Keratinocyte (primary cell): ENCODE measurements at regions not wholly inside any gene's neighbourhood (a gene's known extent, or its start where the extent isn't known, plus 50 kb on each side); places are given as distances from the start of the nearest gene placed in this dataset.

Experiments used
- DNase-seq: peaks from one replicate; pipeline ENCODE4 v3.0.0-alpha.2; 2011; ENCODE audit warnings: low read depth, missing footprints, low spot score
- FAIRE-seq: peaks from 2 replicates; lab custom pipeline; 2011; peaks lifted over from hg19 to GRCh38; lab: Jason Lieb, UNC
- H2AFZ ChIP-seq: 2 replicates; pipeline ENCODE4 v1.6.0; 2012; ENCODE audit warnings: low read length, control low read depth, inconsistent platforms; ENCODE audit not compliant: control insufficient read depth
- H3K27ac ChIP-seq: 2 replicates; pipeline ENCODE4 v1.5.1; 2011; ENCODE audit warnings: low read length; ENCODE audit not compliant: control insufficient read depth, insufficient read depth
- H3K27me3 ChIP-seq: 3 replicates; pipeline ENCODE4 v1.6.0; 2011; ENCODE audit warnings: low read length; ENCODE audit not compliant: control insufficient read depth, insufficient read depth; ENCODE audit errors: extremely low read depth
- H3K36me3 ChIP-seq, 2 experiments: 2 replicates in 1 of 2; 3 replicates in 1 of 2; pipeline ENCODE4 v1.5.1; 2011; ENCODE audit warnings: low read length in 2 of 2, mild to moderate bottlenecking in 1 of 2; ENCODE audit not compliant: control insufficient read depth in 2 of 2, insufficient read depth in 2 of 2; ENCODE audit errors: extremely low read depth in 1 of 2
- H3K4me1 ChIP-seq: 3 replicates; pipeline ENCODE4 v1.5.1; 2011; ENCODE audit warnings: low read length; ENCODE audit not compliant: control insufficient read depth, insufficient read depth; ENCODE audit errors: extremely low read depth
- H3K4me2 ChIP-seq: 3 replicates; pipeline ENCODE4 v1.6.0; 2011; ENCODE audit warnings: low read depth, low read length; ENCODE audit not compliant: control insufficient read depth, insufficient read depth; ENCODE audit errors: extremely low read depth
- H3K4me3 ChIP-seq, 3 experiments: fragments of 200-600 bp in 1 of 3; sonication (generic) in 1 of 3; 2 replicates in 2 of 3; 3 replicates in 1 of 3; pipeline ENCODE4 v1.5.1; 2011 to 2016; ENCODE audit warnings: low read length in 3 of 3, mild to moderate bottlenecking in 3 of 3, control low read depth in 2 of 3, inconsistent platforms in 1 of 3, low read depth in 1 of 3, mixed read lengths in 1 of 3, mixed run types in 1 of 3, moderate library complexity in 1 of 3; ENCODE audit not compliant: control insufficient read depth in 2 of 3, insufficient read depth in 2 of 3; ENCODE audit errors: extremely low read depth in 1 of 3
- H3K79me2 ChIP-seq: 2 replicates; pipeline ENCODE4 v1.6.0; 2012; ENCODE audit warnings: low read length; ENCODE audit not compliant: control insufficient read depth, insufficient read depth
- H3K9ac ChIP-seq: 3 replicates; pipeline ENCODE4 v1.6.0; 2011; ENCODE audit warnings: low read length; ENCODE audit not compliant: control insufficient read depth, insufficient read depth; ENCODE audit errors: extremely low read depth
- H3K9me1 ChIP-seq: 3 replicates; pipeline ENCODE4 v1.6.0; 2011; ENCODE audit warnings: low read length; ENCODE audit not compliant: control insufficient read depth, insufficient read depth; ENCODE audit errors: extremely low read depth
- H3K9me3 ChIP-seq: 2 replicates; pipeline ENCODE4 v1.5.1; 2012; ENCODE audit warnings: low read depth, low read length; ENCODE audit not compliant: control insufficient read depth
- H4K20me1 ChIP-seq: 3 replicates; pipeline ENCODE4 v1.6.0; 2011; ENCODE audit warnings: low read length; ENCODE audit not compliant: control insufficient read depth, insufficient read depth; ENCODE audit errors: extremely low read depth
- EZH2 ChIP-seq: IDR thresholded peaks from one replicate; pipeline ENCODE4 v1.6.1; 2012; ENCODE audit warnings: inconsistent platforms, mild to moderate bottlenecking, low read length, moderate library complexity
- dilution Hi-C: fragments of 300-500 bp; cut with MboI; formaldehyde crosslinking; loops from one replicate; pipeline ENCODE4 v1.7.0; 2020; ENCODE audit warnings: low sequenced_read_pairs; ENCODE audit not compliant: extremely low pct_ligation_motif_present
- TF ChIP-seq, protein P1 (sequence below), 3 experiments: IDR thresholded peaks in 1 of 3; conservative IDR thresholded peaks in 1 of 3; optimal IDR thresholded peaks in 1 of 3; 2 replicates in 2 of 3; 3 replicates in 1 of 3; pipeline versions ENCODE3 to v1.5.1; 2011; ENCODE audit warnings: low read length in 3 of 3, mild to moderate bottlenecking in 3 of 3, moderate library complexity in 2 of 3, control low read depth in 1 of 3, inconsistent platforms in 1 of 3; ENCODE audit not compliant: insufficient read depth in 2 of 3; ENCODE audit errors: extremely low read depth in 1 of 3

DNA sequence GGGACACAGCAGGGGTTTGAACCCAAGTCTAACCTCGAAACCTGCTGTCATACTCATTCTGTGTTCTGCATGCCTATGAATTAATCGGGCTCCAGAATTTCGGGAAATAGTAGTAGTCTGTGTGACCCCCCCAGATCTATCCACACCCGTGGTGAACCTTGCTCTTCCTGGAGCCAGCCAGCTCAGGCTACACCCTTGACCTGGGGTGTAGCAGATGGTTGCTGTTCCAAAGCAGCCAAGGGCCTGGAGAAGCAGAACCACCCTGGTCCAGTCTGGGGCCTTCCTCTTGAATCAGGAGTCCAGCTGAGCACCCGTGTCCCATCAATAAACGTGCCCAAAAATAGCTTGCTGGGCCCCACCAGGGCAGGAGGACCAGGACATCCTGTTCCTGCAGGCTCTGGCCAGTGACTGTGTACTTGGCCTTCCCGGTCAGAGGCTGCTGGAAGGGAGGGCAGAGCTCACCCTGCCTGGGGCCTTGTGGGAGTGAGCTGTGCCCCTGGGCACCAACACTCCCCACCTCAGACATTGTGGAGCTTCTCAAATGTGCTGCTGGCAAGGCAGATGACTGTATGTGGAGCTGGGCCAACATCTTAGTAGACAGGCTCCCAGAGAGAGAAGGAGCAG, 101.2 kb upstream of the ZNF716 start:
- H3K9me3 ChIP-seq = peaks cover 6% of the 10 kb centered on the region
- dilution Hi-C loops = no loop called here
- H4K20me1 ChIP-seq = no peaks in the 10 kb centered on the region
- H3K9me1 ChIP-seq = no peaks in the 10 kb centered on the region
- no peak overlapping the region for H3K4me2 ChIP-seq
- FAIRE-seq = no peak
- no peaks in the 10 kb centered on the region for H3K36me3 ChIP-seq
- no peak overlapping the region for H2AFZ ChIP-seq
- no peak overlapping the region for H3K4me3 ChIP-seq
- H3K4me1 ChIP-seq = no peaks in the 10 kb centered on the region
- H3K27ac ChIP-seq = no peak overlapping the region
- H3K9ac ChIP-seq = no peak overlapping the region
- no peaks in the 10 kb centered on the region for H3K27me3 ChIP-seq
- TF ChIP-seq, protein P1, sequence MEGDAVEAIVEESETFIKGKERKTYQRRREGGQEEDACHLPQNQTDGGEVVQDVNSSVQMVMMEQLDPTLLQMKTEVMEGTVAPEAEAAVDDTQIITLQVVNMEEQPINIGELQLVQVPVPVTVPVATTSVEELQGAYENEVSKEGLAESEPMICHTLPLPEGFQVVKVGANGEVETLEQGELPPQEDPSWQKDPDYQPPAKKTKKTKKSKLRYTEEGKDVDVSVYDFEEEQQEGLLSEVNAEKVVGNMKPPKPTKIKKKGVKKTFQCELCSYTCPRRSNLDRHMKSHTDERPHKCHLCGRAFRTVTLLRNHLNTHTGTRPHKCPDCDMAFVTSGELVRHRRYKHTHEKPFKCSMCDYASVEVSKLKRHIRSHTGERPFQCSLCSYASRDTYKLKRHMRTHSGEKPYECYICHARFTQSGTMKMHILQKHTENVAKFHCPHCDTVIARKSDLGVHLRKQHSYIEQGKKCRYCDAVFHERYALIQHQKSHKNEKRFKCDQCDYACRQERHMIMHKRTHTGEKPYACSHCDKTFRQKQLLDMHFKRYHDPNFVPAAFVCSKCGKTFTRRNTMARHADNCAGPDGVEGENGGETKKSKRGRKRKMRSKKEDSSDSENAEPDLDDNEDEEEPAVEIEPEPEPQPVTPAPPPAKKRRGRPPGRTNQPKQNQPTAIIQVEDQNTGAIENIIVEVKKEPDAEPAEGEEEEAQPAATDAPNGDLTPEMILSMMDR (optimal IDR thresholded peaks at IDR 0.05 in 1 of 3, IDR thresholded peaks at IDR 0.05 in 1 of 3, conservative IDR thresholded peaks at IDR 0.05 in 1 of 3; ENCODE audit: extremely low read depth in 1 of 3, insufficient read depth in 2 of 3, low read length in 3 of 3) = no peak
- TF ChIP-seq EZH2 = no peak
- H3K79me2 ChIP-seq = no peaks in the 10 kb centered on the region
- DNase-seq = no peak

DNA sequence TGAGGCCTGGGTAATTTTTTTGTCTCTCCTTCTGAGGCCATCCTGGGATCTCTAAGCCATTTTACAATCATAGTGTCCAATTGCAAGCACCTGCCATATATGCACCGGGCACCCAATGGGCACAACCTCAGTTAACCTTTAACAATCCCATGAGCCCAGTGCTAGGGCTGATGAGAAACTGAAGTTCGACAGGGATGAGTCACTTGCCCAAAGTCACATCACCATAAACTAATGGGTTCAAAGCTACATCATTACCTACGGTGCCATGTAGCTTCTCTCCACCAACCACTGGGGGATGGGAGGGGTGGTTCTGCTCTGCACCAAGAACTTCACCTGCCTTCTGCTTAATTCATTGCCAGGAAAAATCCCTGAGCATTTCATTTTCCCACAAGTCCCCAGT, 95.8 kb upstream of the ZNF716 start:
- FAIRE-seq = no peak

More for the DNA sequence above, 95.8 kb upstream of the ZNF716 start:
- no peaks in the 10 kb centered on the region for H3K79me2 ChIP-seq
- H3K4me3 ChIP-seq = no peak overlapping the region
- H2AFZ ChIP-seq = no peak overlapping the region
- no peaks in the 10 kb centered on the region for H3K9me1 ChIP-seq
- H3K9ac ChIP-seq = no peak overlapping the region
- no peaks in the 10 kb centered on the region for H3K36me3 ChIP-seq
- DNase-seq = no peak
- no peak overlapping the region for H3K4me2 ChIP-seq
- dilution Hi-C loops = no loop called here
- TF ChIP-seq, protein P1 (optimal IDR thresholded peaks at IDR 0.05 in 1 of 3, IDR thresholded peaks at IDR 0.05 in 1 of 3, conservative IDR thresholded peaks at IDR 0.05 in 1 of 3; ENCODE audit: extremely low read depth in 1 of 3, insufficient read depth in 2 of 3, low read length in 3 of 3) = no peak
- TF ChIP-seq EZH2 = no peak
- H3K9me3 ChIP-seq = peaks cover 8% of the 10 kb centered on the region
- H3K4me1 ChIP-seq = no peaks in the 10 kb centered on the region
- no peaks in the 10 kb centered on the region for H3K27me3 ChIP-seq
- no peaks in the 10 kb centered on the region for H4K20me1 ChIP-seq
- H3K27ac ChIP-seq = no peak overlapping the region
